GM12875 (cell line): ENCODE measurements at regions not wholly inside any gene's neighbourhood (a gene's known extent, or its start where the extent isn't known, plus 50 kb on each side); places are given as distances from the start of the nearest gene placed in this dataset.

Source experiments
- H3K4me3 ChIP-seq: one replicate; pipeline ENCODE4 v1.5.1; 2011; ENCODE audit warnings: low read depth, low read length, control low read depth
- CTCF ChIP-seq: IDR thresholded peaks from 2 replicates; pipeline ENCODE4 v1.5.1; 2011; ENCODE audit warnings: low read depth, mild to moderate bottlenecking, control low read depth, inconsistent platforms, low read length, moderate library complexity, borderline replicate concordance; ENCODE audit not compliant: insufficient read depth

GRCh38 chr4:131499141-131499873, 1649.8 kb upstream of the PCDH10 start:
- TF ChIP-seq CTCF = no peak
- H3K4me3 ChIP-seq = no peak overlapping the region

- TF ChIP-seq CTCF = no peak
- H3K4me3 ChIP-seq = no peak overlapping the region
Observed at GRCh38 chr4:131509521-131509920, 1639.6 kb upstream of the PCDH10 start.

- no peak for TF ChIP-seq CTCF
Observed at GRCh38 chr4:131526686-131527085, 1622.4 kb upstream of the PCDH10 start.

GRCh38 chr4:131531087-131531486, 1618.0 kb upstream of the PCDH10 start:
- TF ChIP-seq CTCF = no peak
- H3K4me3 ChIP-seq = no peak overlapping the region

More at GRCh38 chr4:131526686-131527085, 1622.4 kb upstream of the PCDH10 start:
- H3K4me3 ChIP-seq = no peak overlapping the region

GRCh38 chr4:131534944-131535645, 1614.0 kb upstream of the PCDH10 start:
- no peak for TF ChIP-seq CTCF
- H3K4me3 ChIP-seq = no peak overlapping the region

GRCh38 chr4:131540256-131540655, 1608.8 kb upstream of the PCDH10 start:
- no peak for TF ChIP-seq CTCF
- no peak overlapping the region for H3K4me3 ChIP-seq
